ENCODE measurements at regions not wholly inside any gene's neighbourhood (a gene's known extent, or its start where the extent isn't known, plus 50 kb on each side); places are given as distances from the start of the nearest gene placed in this dataset.

DNA sequence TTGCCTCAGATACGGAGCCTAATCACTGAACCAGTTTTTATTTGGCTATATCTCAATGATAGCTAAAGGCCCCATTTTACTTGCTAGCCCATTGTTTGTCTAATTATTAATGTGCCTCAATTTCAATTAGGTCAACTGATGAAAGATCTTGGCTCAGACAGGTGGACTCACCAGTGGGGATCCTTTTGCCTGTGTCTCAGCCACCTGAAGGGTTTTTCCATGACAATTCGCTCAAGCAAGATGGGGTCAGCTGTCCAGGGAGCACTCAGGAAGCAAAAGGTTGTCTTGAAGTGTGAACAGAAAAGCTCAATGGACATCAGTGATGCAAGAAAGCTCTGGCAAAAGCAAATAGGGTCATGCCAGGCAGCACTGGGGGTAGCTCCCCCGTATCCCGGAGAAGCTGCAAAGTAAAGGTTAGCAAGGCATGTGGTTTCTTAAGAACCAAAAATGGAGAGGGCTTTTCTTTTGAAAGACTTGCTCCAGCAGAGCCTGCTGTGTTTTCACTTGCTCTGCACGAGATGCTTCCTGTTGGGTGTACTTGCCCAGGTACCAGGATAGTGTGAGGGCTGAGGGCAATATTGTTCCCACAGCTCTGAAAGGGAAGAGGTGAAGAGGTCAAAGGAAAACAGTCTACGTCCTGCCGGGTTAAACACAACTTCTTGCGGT lies 541.2 kb upstream of the CDH5 start:
- no peaks in the 10 kb centered on the region for H4K20me1 ChIP-seq (ENCODE audit: insufficient read depth, poor library complexity, severe bottlenecking)
- no peak overlapping the region for H3K27ac ChIP-seq
- WGBS (ENCODE audit: low lambda C conversion rate, missing lambda C conversion rate), result 86% methylated on average over 8 of the region's 8 CpGs
- no peaks in the 10 kb centered on the region for H3K9me3 ChIP-seq (ENCODE audit: low read depth)
- no peak overlapping the region for H3K4me3 ChIP-seq
- H3K4me2 ChIP-seq, result no peak overlapping the region
- no peaks in the 10 kb centered on the region for H3K36me3 ChIP-seq (replicated peaks; ENCODE audit: insufficient read depth, low read depth)
- H3K79me2 ChIP-seq, result no peaks in the 10 kb centered on the region
- H3K9me2 ChIP-seq (replicated peaks; ENCODE audit: insufficient read depth), result no peaks in the 10 kb centered on the region
- no peak for DNase-seq (ENCODE audit: low spot score)
- no peaks in the 10 kb centered on the region for H3K27me3 ChIP-seq
- no peak overlapping the region for H2AFZ ChIP-seq
- H3K4me1 ChIP-seq (ENCODE audit: insufficient read depth), result no peaks in the 10 kb centered on the region
- TF ChIP-seq EZH2phosphoT487 (IDR thresholded peaks at IDR 0.05; ENCODE audit: low read depth, severe bottlenecking, unreplicated experiment) (no peak), EZH2 (IDR thresholded peaks at IDR 0.05; ENCODE audit: borderline replicate concordance) (no peak)
- TF ChIP-seq, protein P1, sequence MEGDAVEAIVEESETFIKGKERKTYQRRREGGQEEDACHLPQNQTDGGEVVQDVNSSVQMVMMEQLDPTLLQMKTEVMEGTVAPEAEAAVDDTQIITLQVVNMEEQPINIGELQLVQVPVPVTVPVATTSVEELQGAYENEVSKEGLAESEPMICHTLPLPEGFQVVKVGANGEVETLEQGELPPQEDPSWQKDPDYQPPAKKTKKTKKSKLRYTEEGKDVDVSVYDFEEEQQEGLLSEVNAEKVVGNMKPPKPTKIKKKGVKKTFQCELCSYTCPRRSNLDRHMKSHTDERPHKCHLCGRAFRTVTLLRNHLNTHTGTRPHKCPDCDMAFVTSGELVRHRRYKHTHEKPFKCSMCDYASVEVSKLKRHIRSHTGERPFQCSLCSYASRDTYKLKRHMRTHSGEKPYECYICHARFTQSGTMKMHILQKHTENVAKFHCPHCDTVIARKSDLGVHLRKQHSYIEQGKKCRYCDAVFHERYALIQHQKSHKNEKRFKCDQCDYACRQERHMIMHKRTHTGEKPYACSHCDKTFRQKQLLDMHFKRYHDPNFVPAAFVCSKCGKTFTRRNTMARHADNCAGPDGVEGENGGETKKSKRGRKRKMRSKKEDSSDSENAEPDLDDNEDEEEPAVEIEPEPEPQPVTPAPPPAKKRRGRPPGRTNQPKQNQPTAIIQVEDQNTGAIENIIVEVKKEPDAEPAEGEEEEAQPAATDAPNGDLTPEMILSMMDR (IDR thresholded peaks at IDR 0.05; ENCODE audit: poor library complexity), result no peak

DNA sequence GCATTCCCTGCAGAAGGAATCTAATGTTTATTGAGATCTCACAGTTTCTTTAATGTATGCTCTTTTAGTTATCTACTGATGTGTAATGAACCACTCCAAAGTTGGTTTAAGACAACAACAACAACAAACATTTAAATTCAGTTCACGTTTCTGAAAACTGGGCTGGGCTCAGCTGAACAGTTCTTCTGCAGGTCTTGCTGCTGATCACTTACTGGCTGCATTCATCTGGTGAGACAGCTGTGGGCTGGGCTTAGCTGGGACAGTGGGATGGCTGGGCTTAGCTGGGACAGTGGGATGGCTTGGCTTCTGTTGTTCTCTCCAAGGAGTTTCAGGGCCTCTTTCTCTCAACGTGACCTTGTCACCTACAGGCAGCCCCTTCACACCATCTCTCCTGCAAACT lies 544.3 kb upstream of the CDH5 start:
- no peak for DNase-seq (ENCODE audit: low spot score)
- Histone ChIP-seq H3K9me3 (ENCODE audit: low read depth) (no peaks in the 10 kb centered on the region), H3K4me3 (no peak overlapping the region), H3K36me3 (replicated peaks; ENCODE audit: insufficient read depth, low read depth) (no peaks in the 10 kb centered on the region), H3K4me1 (ENCODE audit: insufficient read depth) (no peaks in the 10 kb centered on the region), H2AFZ (no peak overlapping the region), H3K4me2 (no peak overlapping the region), H4K20me1 (ENCODE audit: insufficient read depth, poor library complexity, severe bottlenecking) (no peaks in the 10 kb centered on the region), H3K27me3 (no peaks in the 10 kb centered on the region), H3K27ac (no peak overlapping the region), H3K79me2 (no peaks in the 10 kb centered on the region), H3K9me2 (replicated peaks; ENCODE audit: insufficient read depth) (no peaks in the 10 kb centered on the region)
- TF ChIP-seq, protein P1 (IDR thresholded peaks at IDR 0.05; ENCODE audit: poor library complexity), result no peak
- TF ChIP-seq EZH2phosphoT487 (IDR thresholded peaks at IDR 0.05; ENCODE audit: low read depth, severe bottlenecking, unreplicated experiment) (no peak), EZH2 (IDR thresholded peaks at IDR 0.05; ENCODE audit: borderline replicate concordance) (no peak)
- WGBS (ENCODE audit: low lambda C conversion rate, missing lambda C conversion rate), result 89% methylated on average over 2 of the region's 2 CpGs

DNA sequence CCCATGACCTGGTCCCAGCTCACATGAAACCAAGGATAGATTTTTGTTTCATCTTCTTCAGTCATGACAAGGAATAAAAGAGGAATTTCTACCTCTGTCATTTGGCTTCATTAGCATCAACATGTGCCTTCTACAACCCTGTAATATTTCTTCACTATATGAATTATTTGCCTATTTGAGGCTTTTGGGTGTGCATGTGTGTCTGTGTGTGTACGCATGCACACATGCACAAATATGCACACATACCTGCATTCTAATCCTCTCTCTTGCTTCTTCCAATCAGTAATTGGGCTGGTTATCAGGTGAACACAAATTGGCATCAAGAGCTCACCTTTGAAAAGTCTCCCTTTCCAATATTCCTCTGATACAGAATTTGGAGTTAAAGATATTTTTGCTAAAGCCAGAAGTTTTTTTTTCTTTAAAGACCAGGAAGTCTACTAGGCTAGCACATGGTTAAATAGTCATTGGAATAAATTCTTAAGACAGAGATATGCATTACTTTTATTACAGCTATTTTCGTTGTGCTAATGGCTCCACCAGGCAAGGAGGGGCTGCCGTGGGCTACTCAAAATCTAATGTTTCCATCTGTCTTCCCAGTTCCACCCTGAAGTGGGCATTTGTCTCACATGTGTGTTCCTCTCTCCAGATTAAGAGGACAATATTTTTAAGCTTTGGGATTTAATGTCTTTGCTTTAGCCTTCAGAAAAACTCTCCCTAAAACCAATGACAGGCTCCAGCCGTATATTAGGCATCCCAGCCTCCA lies 547.2 kb upstream of the CDH5 start:
- no peaks in the 10 kb centered on the region for H4K20me1 ChIP-seq (ENCODE audit: insufficient read depth, poor library complexity, severe bottlenecking)
- no peaks in the 10 kb centered on the region for H3K27me3 ChIP-seq
- H3K4me3 ChIP-seq, result no peak overlapping the region
- 48% methylated on average over 4 of the region's 4 CpGs for WGBS (ENCODE audit: low lambda C conversion rate, missing lambda C conversion rate)
- no peak overlapping the region for H2AFZ ChIP-seq
- H3K4me2 ChIP-seq, result no peak overlapping the region
- no peak overlapping the region for H3K27ac ChIP-seq
- TF ChIP-seq EZH2phosphoT487 (IDR thresholded peaks at IDR 0.05; ENCODE audit: low read depth, severe bottlenecking, unreplicated experiment) (no peak), EZH2 (IDR thresholded peaks at IDR 0.05; ENCODE audit: borderline replicate concordance) (no peak)
- TF ChIP-seq, protein P1 (IDR thresholded peaks at IDR 0.05; ENCODE audit: poor library complexity), result no peak
- DNase-seq (ENCODE audit: low spot score), result no peak
- no peaks in the 10 kb centered on the region for H3K9me3 ChIP-seq (ENCODE audit: low read depth)
- H3K36me3 ChIP-seq (replicated peaks; ENCODE audit: insufficient read depth, low read depth), result no peaks in the 10 kb centered on the region
- no peaks in the 10 kb centered on the region for H3K79me2 ChIP-seq
- H3K4me1 ChIP-seq (ENCODE audit: insufficient read depth), result no peaks in the 10 kb centered on the region
- no peaks in the 10 kb centered on the region for H3K9me2 ChIP-seq (replicated peaks; ENCODE audit: insufficient read depth)
